Neural progenitor cell (in vitro differentiated cells): ENCODE measurements at regions not wholly inside any gene's neighbourhood (a gene's known extent, or its start where the extent isn't known, plus 50 kb on each side); places are given as distances from the start of the nearest gene placed in this dataset.

Source experiments
- DNase-seq: peaks from one replicate; pipeline ENCODE4 v3.0.0-alpha.2; 2016; ENCODE audit warnings: low spot score
- H2AFZ ChIP-seq: fragments of 200-600 bp; sonication (generic); replicated peaks from 2 replicates; pipeline ENCODE4 v1.6.1; 2016; ENCODE audit warnings: antibody characterized with exemption
- H3F3A ChIP-seq: fragments of 200-600 bp; sonication (generic); 2 replicates; pipeline ENCODE4 v1.6.1; 2016; ENCODE audit warnings: antibody characterized with exemption, low read depth
- H3K27ac ChIP-seq: fragments of 200-600 bp; sonication (generic); 2 replicates; pipeline ENCODE4 v1.5.1; 2016; ENCODE audit warnings: mild to moderate bottlenecking
- H3K27me3 ChIP-seq: fragments of 200-600 bp; sonication (generic); 2 replicates; pipeline ENCODE4 v1.6.1; 2016; ENCODE audit warnings: mild to moderate bottlenecking, moderate library complexity
- H3K36me3 ChIP-seq: fragments of 200-600 bp; sonication (generic); 2 replicates; pipeline ENCODE4 v1.5.1; 2016
- H3K4me1 ChIP-seq: fragments of 200-600 bp; sonication (generic); 2 replicates; pipeline ENCODE4 v1.6.1; 2016; ENCODE audit warnings: mixed run types
- H3K4me2 ChIP-seq: fragments of 200-600 bp; sonication (generic); 2 replicates; pipeline ENCODE4 v1.6.1; 2016
- H3K4me3 ChIP-seq: fragments of 200-600 bp; sonication (generic); 2 replicates; pipeline ENCODE4 v1.5.1; 2016
- H3K79me2 ChIP-seq: fragments of 200-600 bp; sonication (generic); 2 replicates; pipeline ENCODE4 v1.6.1; 2016; ENCODE audit warnings: low read depth
- H3K9ac ChIP-seq: fragments of 200-600 bp; sonication (generic); 2 replicates; pipeline ENCODE4 v1.6.1; 2016
- H3K9me3 ChIP-seq: fragments of 200-600 bp; sonication (generic); 2 replicates; pipeline ENCODE4 v1.5.1; 2016; ENCODE audit warnings: low read depth
- H4K20me1 ChIP-seq: fragments of 200-600 bp; sonication (generic); 2 replicates; pipeline ENCODE4 v1.6.1; 2016; ENCODE audit warnings: low read depth
- H3K27ac Mint-ChIP-seq: 3 replicates; pipeline ENCODE4 v1.8.0; 2021; ENCODE audit warnings: mixed read lengths
- H3K27me3 Mint-ChIP-seq: 2 replicates; pipeline ENCODE4 v1.8.0; 2022; ENCODE audit warnings: low read depth, mild to moderate bottlenecking, inconsistent platforms, moderate library complexity, mixed read lengths; ENCODE audit not compliant: insufficient read depth
- H3K36me3 Mint-ChIP-seq: 3 replicates; pipeline ENCODE4 v1.8.0; 2021; ENCODE audit warnings: mixed read lengths
- H3K4me1 Mint-ChIP-seq: 3 replicates; pipeline ENCODE4 v1.8.0; 2021; ENCODE audit warnings: mixed read lengths
- H3K4me3 Mint-ChIP-seq: 3 replicates; pipeline ENCODE4 v1.8.0; 2021; ENCODE audit warnings: mild to moderate bottlenecking, moderate library complexity, mixed read lengths
- H3K9me3 Mint-ChIP-seq: 3 replicates; pipeline ENCODE4 v1.8.0; 2020; ENCODE audit warnings: mixed read lengths
- CTCF ChIP-seq: fragments of 200-600 bp; sonication (generic); IDR thresholded peaks from 2 replicates; pipeline ENCODE4 v1.5.1; 2017; ENCODE audit warnings: antibody characterized with exemption, mild to moderate bottlenecking
- EZH2 ChIP-seq: fragments of 200-600 bp; sonication (generic); IDR thresholded peaks from 2 replicates; pipeline ENCODE4 v1.6.1; 2017; ENCODE audit warnings: antibody characterized with exemption, mild to moderate bottlenecking, moderate library complexity
- EZH2phosphoT487 ChIP-seq: fragments of 200-600 bp; sonication (generic); IDR thresholded peaks from 2 replicates; pipeline ENCODE4 v1.6.1; 2017; ENCODE audit warnings: antibody characterized with exemption

- Histone ChIP-seq H3K4me3 (no peak overlapping the region), H3K79me2 (no peaks in the 10 kb centered on the region), H2AFZ (no peak overlapping the region), H3K4me1 (no peaks in the 10 kb centered on the region), H4K20me1 (no peaks in the 10 kb centered on the region), H3K27ac (no peak overlapping the region), H3F3A (no peaks in the 10 kb centered on the region), H3K36me3 (no peaks in the 10 kb centered on the region), H3K9me3 (no peaks in the 10 kb centered on the region), H3K4me2 (no peak overlapping the region), H3K9ac (no peak overlapping the region), H3K27me3 (no peaks in the 10 kb centered on the region)
- Mint-ChIP-seq H3K9me3 (no peaks in the 10 kb centered on the region), H3K4me1 (no peaks in the 10 kb centered on the region), H3K27ac (no peak overlapping the region), H3K4me3 (no peak overlapping the region), H3K36me3 (no peaks in the 10 kb centered on the region), H3K27me3 (peaks cover 2% of the 10 kb centered on the region)
- TF ChIP-seq EZH2phosphoT487 (no peak), EZH2 (no peak), CTCF (no peak)
- no peak for DNase-seq
Measured at GRCh38 chr2:209070262-209070661, 353.6 kb upstream of the MAP2 start.

- DNase-seq, result no peak
- H4K20me1 ChIP-seq, result no peaks in the 10 kb centered on the region
- no peak overlapping the region for H2AFZ ChIP-seq
- H3K27me3 ChIP-seq, result no peaks in the 10 kb centered on the region
- Mint-ChIP-seq H3K4me1 (no peaks in the 10 kb centered on the region), H3K9me3 (peaks cover 3% of the 10 kb centered on the region), H3K27ac (no peak overlapping the region), H3K4me3 (no peak overlapping the region), H3K36me3 (no peaks in the 10 kb centered on the region), H3K27me3 (no peaks in the 10 kb centered on the region)
- no peaks in the 10 kb centered on the region for H3K36me3 ChIP-seq
- no peak overlapping the region for H3K27ac ChIP-seq
- no peaks in the 10 kb centered on the region for H3F3A ChIP-seq
- H3K4me3 ChIP-seq, result no peak overlapping the region
- H3K4me1 ChIP-seq, result no peaks in the 10 kb centered on the region
- TF ChIP-seq EZH2phosphoT487, result no peak
- no peak for TF ChIP-seq EZH2
- TF ChIP-seq CTCF, result no peak
- no peak overlapping the region for H3K4me2 ChIP-seq
- no peaks in the 10 kb centered on the region for H3K9me3 ChIP-seq
- H3K79me2 ChIP-seq, result no peaks in the 10 kb centered on the region
- H3K9ac ChIP-seq, result no peak overlapping the region
Measured at GRCh38 chr2:209073151-209073550, 350.7 kb upstream of the MAP2 start.

- Histone ChIP-seq H3K27me3 (no peaks in the 10 kb centered on the region), H3K4me3 (no peak overlapping the region), H3K9me3 (no peaks in the 10 kb centered on the region), H3F3A (no peaks in the 10 kb centered on the region), H3K4me1 (no peaks in the 10 kb centered on the region), H3K9ac (no peak overlapping the region), H3K36me3 (no peaks in the 10 kb centered on the region), H4K20me1 (no peaks in the 10 kb centered on the region), H3K27ac (no peak overlapping the region), H3K4me2 (no peak overlapping the region), H3K79me2 (no peaks in the 10 kb centered on the region), H2AFZ (no peak overlapping the region)
- Mint-ChIP-seq H3K9me3 (peaks cover 3% of the 10 kb centered on the region), H3K27me3 (no peaks in the 10 kb centered on the region), H3K4me3 (no peak overlapping the region), H3K36me3 (no peaks in the 10 kb centered on the region), H3K4me1 (no peaks in the 10 kb centered on the region), H3K27ac (no peak overlapping the region)
- TF ChIP-seq EZH2, result no peak
- no peak for TF ChIP-seq CTCF
- TF ChIP-seq EZH2phosphoT487, result no peak
- no peak for DNase-seq
Measured at GRCh38 chr2:209074711-209075110, 349.1 kb upstream of the MAP2 start.

- Mint-ChIP-seq H3K4me3 (no peak overlapping the region), H3K4me1 (no peaks in the 10 kb centered on the region), H3K36me3 (no peaks in the 10 kb centered on the region), H3K9me3 (peaks cover 3% of the 10 kb centered on the region), H3K27me3 (no peaks in the 10 kb centered on the region), H3K27ac (no peak overlapping the region)
- Histone ChIP-seq H3K4me2 (no peak overlapping the region), H3K9ac (no peak overlapping the region), H3K4me3 (no peak overlapping the region), H3K27ac (no peak overlapping the region), H4K20me1 (no peaks in the 10 kb centered on the region), H3F3A (no peaks in the 10 kb centered on the region), H3K27me3 (no peaks in the 10 kb centered on the region), H3K9me3 (no peaks in the 10 kb centered on the region), H3K79me2 (no peaks in the 10 kb centered on the region), H3K36me3 (no peaks in the 10 kb centered on the region), H2AFZ (no peak overlapping the region), H3K4me1 (no peaks in the 10 kb centered on the region)
- no peak for DNase-seq
- no peak for TF ChIP-seq EZH2phosphoT487
- no peak for TF ChIP-seq EZH2
- TF ChIP-seq CTCF, result no peak
Measured at GRCh38 chr2:209076151-209076550, 347.7 kb upstream of the MAP2 start.
